Left kidney (tissue), 1 donor: ENCODE measurements at regions not wholly inside any gene's neighbourhood (a gene's known extent, or its start where the extent isn't known, plus 50 kb on each side); places are given as distances from the start of the nearest gene placed in this dataset.

Experiments
- DNase-seq: peaks from one replicate; pipeline ENCODE4 v3.0.0-alpha.2; 2013

- no peak for DNase-seq
Observed at GRCh38 chr5:180411948-180412347, 58.8 kb upstream of the GFPT2 start.

DNA sequence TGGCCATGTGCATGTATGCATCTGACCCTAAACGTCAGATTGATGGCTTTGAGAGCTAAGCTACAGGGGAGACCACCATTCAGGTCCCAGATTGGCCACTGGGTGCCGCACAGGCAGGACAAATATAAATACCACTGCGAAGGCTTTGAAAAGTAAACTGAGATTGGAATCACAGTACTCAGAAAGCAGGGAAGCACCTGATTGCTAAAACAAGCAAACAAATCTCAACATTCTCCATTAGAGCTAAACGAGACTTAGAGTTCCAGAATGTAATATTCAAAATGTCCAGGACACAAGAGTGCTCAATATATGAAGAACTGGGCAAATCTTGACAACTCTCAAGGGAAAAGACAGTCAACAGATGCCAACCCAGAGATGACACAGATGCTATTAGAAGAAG, 61.0 kb upstream of the GFPT2 start:
- DNase-seq, result no peak

DNA sequence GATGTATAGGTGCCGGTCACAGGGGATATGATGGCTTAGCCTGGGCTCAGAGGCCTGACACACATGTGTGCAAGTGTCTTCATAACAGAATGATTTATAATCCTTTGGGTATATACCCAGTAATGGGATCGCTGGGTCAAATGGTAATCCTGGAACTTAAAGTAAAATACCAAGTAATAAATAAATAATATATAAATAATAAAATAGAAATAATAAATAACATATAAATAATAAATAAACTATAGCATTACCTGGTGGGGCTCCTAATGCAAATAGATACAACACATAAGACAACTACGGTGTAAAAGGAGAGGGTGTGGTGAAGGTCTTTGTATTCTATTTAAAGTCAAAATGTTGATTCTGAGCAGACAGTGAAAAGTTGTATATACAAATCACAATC, 68.5 kb upstream of the GFPT2 start:
- no peak for DNase-seq

DNA sequence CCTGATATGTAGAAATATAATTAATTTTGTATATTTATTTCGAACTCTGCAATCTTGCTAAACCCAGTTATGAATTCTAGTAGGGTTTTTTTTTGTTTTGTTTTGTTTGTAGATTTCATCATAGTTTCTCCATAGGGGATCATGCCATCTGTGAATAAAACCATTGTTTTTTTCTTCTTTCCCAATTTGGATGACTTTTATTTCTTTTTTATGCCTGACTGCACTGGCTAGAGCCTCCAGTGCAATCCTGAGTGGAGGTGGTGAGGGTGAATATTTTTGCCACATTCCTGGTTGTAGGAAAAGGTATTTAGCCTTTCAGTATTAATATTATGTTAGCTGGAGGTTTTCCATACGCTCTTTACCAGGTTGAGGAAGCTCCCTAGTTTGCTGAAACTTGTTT, 70.0 kb upstream of the GFPT2 start:
- DNase-seq, result no peak

DNA sequence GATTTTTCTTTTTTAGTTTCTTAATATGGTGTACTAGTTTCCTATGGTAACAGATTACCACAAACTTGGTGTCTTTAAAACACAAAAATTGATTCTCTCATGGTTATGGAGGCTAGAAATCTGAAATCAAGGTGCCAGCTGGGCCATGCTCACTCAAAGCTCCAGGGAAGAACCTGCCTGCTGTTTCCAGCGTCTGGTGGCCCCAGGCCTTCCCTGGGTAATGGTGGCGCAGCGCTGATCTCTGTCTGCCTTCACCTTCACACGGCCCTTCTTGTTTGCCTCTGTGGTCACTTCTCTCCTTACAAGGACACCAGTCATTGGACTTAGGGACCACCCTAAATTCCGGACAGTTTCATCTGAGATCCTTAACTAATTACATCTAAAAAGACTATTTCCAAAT, 70.5 kb upstream of the GFPT2 start:
- DNase-seq, result no peak

DNA sequence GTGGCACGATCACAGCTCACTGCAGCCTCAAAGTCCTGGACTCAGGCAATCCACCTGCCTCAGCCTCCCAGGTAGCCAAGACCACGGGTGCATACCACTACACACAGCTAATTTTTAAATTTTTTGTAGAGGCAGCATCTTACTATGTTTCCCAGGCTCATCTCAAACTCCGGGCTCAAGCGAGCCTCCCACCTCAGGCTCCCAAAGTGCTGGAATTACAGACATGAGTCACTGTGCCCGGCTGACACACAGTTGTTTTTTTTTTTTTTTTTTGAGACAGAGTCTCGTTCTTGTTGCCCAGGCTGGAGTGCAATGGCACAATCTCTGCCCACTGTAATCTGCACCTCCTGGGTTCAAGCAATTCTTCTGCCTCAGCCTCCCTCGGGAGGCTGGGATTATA, 70.1 kb upstream of the CNOT6 start:
- no peak for DNase-seq

GRCh38 chr5:180428598-180428997, 65.6 kb upstream of the CNOT6 start:
- peak; percentile 21 for DNase-seq

- no peak for DNase-seq
Observed at GRCh38 chr5:180431932-180432331, 62.2 kb upstream of the CNOT6 start.

DNA sequence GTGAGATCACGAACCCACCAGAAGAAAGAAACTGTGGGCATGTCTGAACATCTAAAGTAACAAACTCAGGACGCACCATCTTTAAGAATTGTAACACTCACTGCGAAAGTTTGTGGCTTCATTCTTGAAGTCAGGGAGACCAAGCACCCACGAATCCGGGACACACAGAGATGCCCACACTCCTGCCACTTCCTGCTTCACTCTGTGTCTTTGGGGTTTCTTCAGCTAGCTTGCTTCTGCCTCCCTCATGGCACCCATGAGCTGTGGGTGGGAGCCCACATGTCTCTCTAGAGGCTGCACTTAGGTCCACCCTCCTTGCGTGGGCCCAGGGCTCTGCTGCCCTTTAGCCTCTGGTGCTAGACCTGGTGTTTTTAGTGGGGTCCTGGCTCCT, 61.2 kb upstream of the CNOT6 start:
- DNase-seq, result no peak

GRCh38 chr5:180435594-180435993, 58.6 kb upstream of the CNOT6 start:
- DNase-seq, result no peak

GRCh38 chr5:180436275-180436674, 57.9 kb upstream of the CNOT6 start:
- no peak for DNase-seq

DNA sequence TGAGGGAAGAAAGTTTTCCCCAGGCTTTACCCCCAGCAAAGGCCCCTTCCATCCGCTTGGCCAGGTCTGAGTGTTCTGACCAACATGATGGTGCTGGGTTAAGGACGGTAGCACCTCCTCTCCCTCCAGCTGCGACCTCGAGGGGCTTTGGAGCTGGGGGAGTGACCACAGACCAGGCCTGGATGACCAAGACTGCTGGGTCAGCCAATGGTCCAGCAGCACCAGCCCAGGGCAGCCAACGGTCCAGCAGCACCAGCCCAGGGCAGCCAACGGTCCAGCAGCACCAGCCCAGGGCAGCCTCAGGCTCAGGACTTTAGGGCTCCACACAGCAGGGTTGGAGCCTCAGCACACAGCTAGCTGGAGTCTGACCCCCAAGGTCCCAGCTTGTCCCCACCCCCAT, 57.2 kb upstream of the CNOT6 start:
- DNase-seq, result no peak

- no peak for DNase-seq
Observed at GRCh38 chr5:180437336-180437735, 56.8 kb upstream of the CNOT6 start.

- no peak for DNase-seq
Observed at GRCh38 chr5:180438785-180439780, 55.1 kb upstream of the CNOT6 start.

DNA sequence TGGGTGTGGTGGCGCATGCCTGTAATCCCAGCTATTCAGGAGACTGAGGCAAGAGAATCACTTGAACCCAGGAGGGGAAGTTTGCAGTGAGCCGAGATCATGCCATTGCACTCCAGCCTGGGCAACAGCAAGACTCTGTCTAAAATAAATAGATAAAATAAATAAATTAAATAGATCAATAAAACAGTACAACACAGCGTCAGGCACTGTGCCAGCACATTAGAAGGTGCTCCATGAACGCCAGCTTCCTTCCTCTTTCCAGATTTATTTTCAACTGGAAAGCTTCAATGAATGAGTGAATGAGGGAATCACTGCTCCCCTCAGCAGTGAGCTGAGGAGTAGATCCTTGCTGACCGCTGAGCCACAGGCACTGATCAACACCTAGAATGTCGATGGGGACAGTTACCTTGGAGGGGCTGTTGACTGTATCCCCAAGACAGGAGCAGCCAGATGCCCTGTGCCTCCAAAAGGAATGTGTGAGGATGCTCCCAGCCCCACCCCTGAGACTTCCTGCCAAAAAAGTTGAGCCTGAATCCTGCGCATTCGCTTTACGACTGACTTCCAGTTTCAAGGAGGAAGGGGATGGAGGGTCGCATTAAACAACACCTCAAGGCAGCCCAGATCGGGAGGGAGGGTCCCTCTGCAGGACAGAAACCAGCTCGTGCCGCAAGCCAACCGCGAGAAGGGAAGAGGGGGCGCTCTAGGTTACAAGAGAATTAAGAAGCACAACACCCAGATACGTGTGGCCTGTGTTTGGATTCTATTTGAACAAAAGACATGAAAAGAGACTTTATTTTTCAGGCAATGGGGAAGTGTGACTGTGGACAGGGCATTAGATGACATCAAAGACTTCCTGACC, 54.0 kb upstream of the CNOT6 start:
- DNase-seq, result no peak

- DNase-seq, result no peak
Observed at GRCh38 chr5:180441564-180442051, 52.6 kb upstream of the CNOT6 start.
